Testis (tissue), 2 donors: ENCODE measurements at regions not wholly inside any gene's neighbourhood (a gene's known extent, or its start where the extent isn't known, plus 50 kb on each side); places are given as distances from the start of the nearest gene placed in this dataset.

Experiments used
- CTCF ChIP-seq, 3 experiments: fragments of 450-650 bp in 2 of 3; fragments of 200-600 bp in 1 of 3; sonication (generic) in 1 of 3; IDR thresholded peaks; one replicate each; pipeline ENCODE4 v1.5.1; 2016 to 2019; ENCODE audit warnings: antibody characterized with exemption in 3 of 3, mild to moderate bottlenecking in 2 of 3, moderate library complexity in 1 of 3
- POLR2A ChIP-seq: fragments of 450-650 bp; IDR thresholded peaks from one replicate; pipeline ENCODE4 v1.6.1; 2017; ENCODE audit warnings: antibody characterized with exemption, mild to moderate bottlenecking, moderate library complexity

GRCh38 chr5:3230941-3231340 is 364.7 kb upstream of the IRX1 start:
- no peak for TF ChIP-seq CTCF (IDR thresholded peaks at IDR 0.05)
- TF ChIP-seq POLR2A: no peak
